Trophoblast cell (in vitro differentiated cells and primary cell): ENCODE measurements at regions not wholly inside any gene's neighbourhood (a gene's known extent, or its start where the extent isn't known, plus 50 kb on each side); places are given as distances from the start of the nearest gene placed in this dataset.

Experiments
- DNase-seq, 2 donors: peaks; one replicate each; pipeline ENCODE4 v3.0.0-alpha.2; 2016
- H2AFZ ChIP-seq: 2 replicates; pipeline ENCODE4 v1.6.1; 2013; ENCODE audit warnings: low read length, moderate library complexity, mild to moderate bottlenecking; ENCODE audit not compliant: insufficient read depth, poor library complexity
- H2AK5ac ChIP-seq: 2 replicates; pipeline ENCODE4 v1.6.1; 2013; ENCODE audit warnings: mild to moderate bottlenecking, low read length
- H2BK120ac ChIP-seq: 2 replicates; pipeline ENCODE4 v1.6.1; 2013; ENCODE audit warnings: low read length, mild to moderate bottlenecking, moderate library complexity; ENCODE audit not compliant: insufficient read depth, poor library complexity
- H2BK12ac ChIP-seq: 2 replicates; pipeline ENCODE4 v1.6.1; 2013; ENCODE audit warnings: mild to moderate bottlenecking, low read length, moderate library complexity
- H2BK5ac ChIP-seq: 2 replicates; pipeline ENCODE4 v1.6.1; 2013; ENCODE audit warnings: low read length, low read depth, moderate library complexity, mild to moderate bottlenecking; ENCODE audit not compliant: poor library complexity
- H3K14ac ChIP-seq: 2 replicates; pipeline ENCODE4 v1.6.1; 2013; ENCODE audit warnings: mild to moderate bottlenecking, low read length
- H3K18ac ChIP-seq: 2 replicates; pipeline ENCODE4 v1.6.1; 2013; ENCODE audit warnings: mild to moderate bottlenecking, low read length
- H3K23ac ChIP-seq: 2 replicates; pipeline ENCODE4 v1.6.1; 2013; ENCODE audit warnings: low read length
- H3K27ac ChIP-seq: 2 replicates; pipeline ENCODE4 v1.5.1; 2013; ENCODE audit warnings: low read depth, mild to moderate bottlenecking, inconsistent platforms, low read length, moderate library complexity
- H3K27me3 ChIP-seq: 2 replicates; pipeline ENCODE4 v1.6.1; 2013; ENCODE audit warnings: inconsistent platforms, mild to moderate bottlenecking, low read length, moderate library complexity; ENCODE audit not compliant: insufficient read depth
- H3K36me3 ChIP-seq, 2 experiments: 1 replicate in 1 of 2; 2 replicates in 1 of 2; pipeline ENCODE4 v1.6.1; 2013; ENCODE audit warnings: low read length in 2 of 2, mild to moderate bottlenecking in 2 of 2, moderate library complexity in 1 of 2; ENCODE audit not compliant: insufficient read depth in 2 of 2, control insufficient read depth in 1 of 2
- H3K4ac ChIP-seq: 2 replicates; pipeline ENCODE4 v1.6.1; 2013; ENCODE audit warnings: low read depth, mild to moderate bottlenecking, low read length, moderate library complexity
- H3K4me1 ChIP-seq, 2 experiments: 1 replicate in 1 of 2; 2 replicates in 1 of 2; pipeline ENCODE4 v1.6.1; 2013; ENCODE audit warnings: low read length in 2 of 2, mild to moderate bottlenecking in 2 of 2, moderate library complexity in 1 of 2; ENCODE audit not compliant: insufficient read depth in 2 of 2, control insufficient read depth in 1 of 2
- H3K4me2 ChIP-seq: 2 replicates; pipeline ENCODE4 v1.6.1; 2013; ENCODE audit warnings: inconsistent platforms, mild to moderate bottlenecking, low read length, moderate library complexity
- H3K4me3 ChIP-seq: 2 replicates; pipeline ENCODE4 v1.5.1; 2013; ENCODE audit warnings: mild to moderate bottlenecking, low read depth, low read length, inconsistent platforms
- H3K79me1 ChIP-seq: one replicate; pipeline ENCODE4 v1.6.1; 2013; ENCODE audit warnings: low read length
- H3K79me2 ChIP-seq: 2 replicates; pipeline ENCODE4 v1.6.1; 2013; ENCODE audit warnings: low read length, mild to moderate bottlenecking; ENCODE audit not compliant: control insufficient read depth, insufficient read depth, poor library complexity
- H3K9ac ChIP-seq: 2 replicates; pipeline ENCODE4 v1.6.1; 2013; ENCODE audit warnings: mild to moderate bottlenecking, low read length
- H3K9me3 ChIP-seq: 2 replicates; pipeline ENCODE4 v1.6.1; 2013; ENCODE audit warnings: low read depth, mild to moderate bottlenecking, control low read depth, inconsistent platforms, low read length; ENCODE audit not compliant: insufficient read depth
- H4K12ac ChIP-seq: 2 replicates; pipeline ENCODE4 v1.6.1; 2013; ENCODE audit warnings: low read depth, mild to moderate bottlenecking, low read length, moderate library complexity
- H4K8ac ChIP-seq: 2 replicates; pipeline ENCODE4 v1.6.1; 2013; ENCODE audit warnings: low read depth, mild to moderate bottlenecking, low read length, moderate library complexity
- H4K91ac ChIP-seq: one replicate; pipeline ENCODE4 v1.6.1; 2013; ENCODE audit warnings: low read depth, mild to moderate bottlenecking, low read length, moderate library complexity
- WGBS: extraction: QIAGEN DNeasy Blood & Tissue Kit; methylation state at CpG from one replicate; pipeline ENCODE4 v1.1.7; 2013; ENCODE audit warnings: missing lambda C conversion rate; ENCODE audit not compliant: insufficient read length, insufficient coverage; ENCODE audit errors: extremely low coverage; 5-methylcytosine and 5-hydroxymethylcytosine counted together

GRCh38 chr14:101191721-101192660 lies 288.5 kb upstream of the RTL1 start:
- no peak overlapping the region for H3K4me3 ChIP-seq
- WGBS: no CpG with 5 or more reads among the region's 15 CpGs
- H3K4ac ChIP-seq: no peak overlapping the region
- H3K9me3 ChIP-seq: no peaks in the 10 kb centered on the region
- H3K18ac ChIP-seq: no peak overlapping the region
- no peak overlapping the region for H2AK5ac ChIP-seq
- no peak overlapping the region for H3K4me2 ChIP-seq
- H4K12ac ChIP-seq: no peak overlapping the region
- no peak overlapping the region for H3K9ac ChIP-seq
- no peak overlapping the region for H3K27ac ChIP-seq
- H4K91ac ChIP-seq: no peak overlapping the region
- H3K79me1 ChIP-seq: no peaks in the 10 kb centered on the region
- no peak overlapping the region for H3K23ac ChIP-seq
- H3K14ac ChIP-seq: no peak overlapping the region
- no peak overlapping the region for H2AFZ ChIP-seq
- no peak overlapping the region for H2BK12ac ChIP-seq
- no peak overlapping the region for H2BK120ac ChIP-seq
- H3K79me2 ChIP-seq: no peaks in the 10 kb centered on the region
- H2BK5ac ChIP-seq: no peak overlapping the region
- H3K27me3 ChIP-seq: no peaks in the 10 kb centered on the region
- H4K8ac ChIP-seq: no peak overlapping the region
- no peaks in the 10 kb centered on the region for H3K4me1 ChIP-seq
- H3K36me3 ChIP-seq: no peaks in the 10 kb centered on the region
- DNase-seq: no peak

- Histone ChIP-seq H3K79me2 (no peaks in the 10 kb centered on the region), H2BK12ac (no peak overlapping the region), H2BK120ac (no peak overlapping the region), H3K18ac (no peak overlapping the region), H3K4me3 (no peak overlapping the region), H3K4me2 (no peak overlapping the region), H3K36me3 (no peaks in the 10 kb centered on the region), H3K9me3 (no peaks in the 10 kb centered on the region), H3K9ac (no peak overlapping the region), H3K4ac (no peak overlapping the region), H4K8ac (no peak overlapping the region), H3K27ac (no peak overlapping the region), H2BK5ac (no peak overlapping the region), H3K23ac (no peak overlapping the region), H4K91ac (no peak overlapping the region), H3K14ac (no peak overlapping the region), H3K79me1 (no peaks in the 10 kb centered on the region), H3K4me1 (no peaks in the 10 kb centered on the region), H3K27me3 (no peaks in the 10 kb centered on the region), H2AK5ac (no peak overlapping the region), H2AFZ (no peak overlapping the region), H4K12ac (no peak overlapping the region)
- WGBS: no CpG with 5 or more reads among the region's 4 CpGs
- DNase-seq: no peak
Measured at GRCh38 chr14:101192661-101193000, 289.1 kb upstream of the RTL1 start.

- Histone ChIP-seq H4K12ac (no peak overlapping the region), H2AFZ (no peak overlapping the region), H2BK5ac (no peak overlapping the region), H3K4me2 (no peak overlapping the region), H3K14ac (no peak overlapping the region), H3K27ac (no peak overlapping the region), H3K79me2 (no peaks in the 10 kb centered on the region), H2BK120ac (no peak overlapping the region), H3K23ac (no peak overlapping the region), H2AK5ac (no peak overlapping the region), H3K9ac (no peak overlapping the region), H2BK12ac (no peak overlapping the region), H3K27me3 (no peaks in the 10 kb centered on the region), H3K18ac (no peak overlapping the region), H4K91ac (no peak overlapping the region), H4K8ac (no peak overlapping the region), H3K9me3 (no peaks in the 10 kb centered on the region), H3K36me3 (no peaks in the 10 kb centered on the region), H3K4me3 (no peak overlapping the region), H3K4ac (no peak overlapping the region), H3K4me1 (no peaks in the 10 kb centered on the region), H3K79me1 (no peaks in the 10 kb centered on the region)
- no CpG with 5 or more reads among the region's 16 CpGs for WGBS
- DNase-seq: no peak
Measured at GRCh38 chr14:101193106-101193844, 289.8 kb upstream of the RTL1 start.

GRCh38 chr14:101193845-101194372 lies 290.4 kb upstream of the RTL1 start:
- no peak overlapping the region for H3K4me3 ChIP-seq
- no peak overlapping the region for H3K4me2 ChIP-seq
- no peak overlapping the region for H2AFZ ChIP-seq
- no peaks in the 10 kb centered on the region for H3K79me1 ChIP-seq
- no peak overlapping the region for H2BK120ac ChIP-seq
- no peak overlapping the region for H3K23ac ChIP-seq
- no peak overlapping the region for H3K9ac ChIP-seq
- no peak overlapping the region for H4K8ac ChIP-seq
- H3K4ac ChIP-seq: no peak overlapping the region
- no peaks in the 10 kb centered on the region for H3K4me1 ChIP-seq
- no peaks in the 10 kb centered on the region for H3K79me2 ChIP-seq
- no peak overlapping the region for H4K12ac ChIP-seq
- H2AK5ac ChIP-seq: no peak overlapping the region
- H3K18ac ChIP-seq: no peak overlapping the region
- no peak overlapping the region for H2BK12ac ChIP-seq
- H3K27me3 ChIP-seq: no peaks in the 10 kb centered on the region
- H3K36me3 ChIP-seq: no peaks in the 10 kb centered on the region
- H3K14ac ChIP-seq: no peak overlapping the region
- H3K9me3 ChIP-seq: no peaks in the 10 kb centered on the region
- no CpG with 5 or more reads among the region's 15 CpGs for WGBS
- DNase-seq: no peak
- H2BK5ac ChIP-seq: no peak overlapping the region
- no peak overlapping the region for H4K91ac ChIP-seq
- no peak overlapping the region for H3K27ac ChIP-seq
